GM12875 (cell line): ENCODE measurements at regions not wholly inside any gene's neighbourhood (a gene's known extent, or its start where the extent isn't known, plus 50 kb on each side); places are given as distances from the start of the nearest gene placed in this dataset.

Experiments used
- H3K4me3 ChIP-seq: one replicate; pipeline ENCODE4 v1.5.1; 2011; ENCODE audit warnings: low read depth, low read length, control low read depth
- CTCF ChIP-seq: IDR thresholded peaks from 2 replicates; pipeline ENCODE4 v1.5.1; 2011; ENCODE audit warnings: low read depth, mild to moderate bottlenecking, control low read depth, inconsistent platforms, low read length, moderate library complexity, borderline replicate concordance; ENCODE audit not compliant: insufficient read depth

GRCh38 chr20:51134405-51134804 lies 111.5 kb upstream of the KCNG1 start:
- H3K4me3 ChIP-seq = no peak overlapping the region
- TF ChIP-seq CTCF = no peak

DNA sequence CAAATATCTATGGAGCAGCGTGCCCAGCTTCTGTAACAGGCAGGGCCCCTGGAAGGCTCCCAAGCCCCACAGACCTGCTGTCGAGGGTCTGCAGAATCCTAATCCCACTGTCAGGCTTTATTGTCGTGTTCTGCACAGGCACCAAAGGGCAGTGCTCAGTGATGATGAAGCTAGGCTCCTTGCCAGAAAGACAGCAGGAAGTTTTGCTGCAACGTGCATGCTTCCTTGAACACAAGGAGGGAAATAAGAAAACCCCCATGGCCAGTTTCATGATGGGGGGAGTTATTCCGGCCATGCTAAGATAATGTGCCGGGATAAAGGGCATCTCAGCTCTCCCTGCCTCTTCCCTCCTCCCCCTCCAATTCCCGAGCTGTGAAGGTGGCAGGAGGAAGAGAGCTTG lies 109.4 kb upstream of the KCNG1 start:
- H3K4me3 ChIP-seq = no peak overlapping the region
- no peak for TF ChIP-seq CTCF

DNA sequence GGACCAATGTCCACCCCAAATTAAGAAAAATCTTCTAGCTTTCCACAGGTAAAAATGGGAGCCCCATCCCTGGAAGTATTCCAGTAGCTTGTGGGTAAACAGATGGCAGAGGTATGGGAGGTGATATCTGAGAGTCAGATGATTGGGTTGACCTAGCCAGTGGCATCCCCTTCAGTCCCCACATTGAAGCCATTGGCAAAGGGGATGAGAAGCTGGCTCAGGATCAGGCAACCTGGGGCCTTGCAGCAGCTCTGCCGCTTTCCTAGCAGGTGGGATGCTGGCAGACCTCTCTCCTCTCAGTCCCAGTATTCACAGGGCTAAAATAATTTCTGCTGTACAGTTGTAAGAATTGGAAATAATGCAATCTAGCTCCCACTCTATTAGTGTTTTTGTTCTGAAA lies 108.9 kb upstream of the KCNG1 start:
- no peak overlapping the region for H3K4me3 ChIP-seq
- TF ChIP-seq CTCF = no peak

GRCh38 chr20:51129147-51129776 lies 106.4 kb upstream of the KCNG1 start:
- TF ChIP-seq CTCF = no peak
- no peak overlapping the region for H3K4me3 ChIP-seq

DNA sequence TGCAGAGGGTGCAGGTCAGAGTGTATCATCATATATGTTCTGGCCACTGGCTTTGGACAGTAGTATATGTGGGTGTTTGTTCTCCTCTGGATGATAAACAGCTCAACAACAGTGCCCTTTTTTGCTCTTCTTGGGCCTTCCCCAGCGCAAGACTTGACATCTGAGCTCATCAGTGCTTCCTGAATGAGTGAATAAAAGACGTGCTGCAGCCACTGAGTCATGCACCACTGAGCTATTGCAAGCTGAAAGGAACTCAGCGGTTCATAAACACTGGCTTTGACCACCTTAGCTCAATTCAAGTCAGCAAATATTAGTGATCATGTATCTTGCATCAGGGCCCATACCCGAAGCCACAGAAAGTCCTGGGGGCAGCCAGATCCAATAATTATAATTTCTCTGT lies 105.3 kb upstream of the KCNG1 start:
- no peak overlapping the region for H3K4me3 ChIP-seq
- TF ChIP-seq CTCF = no peak

DNA sequence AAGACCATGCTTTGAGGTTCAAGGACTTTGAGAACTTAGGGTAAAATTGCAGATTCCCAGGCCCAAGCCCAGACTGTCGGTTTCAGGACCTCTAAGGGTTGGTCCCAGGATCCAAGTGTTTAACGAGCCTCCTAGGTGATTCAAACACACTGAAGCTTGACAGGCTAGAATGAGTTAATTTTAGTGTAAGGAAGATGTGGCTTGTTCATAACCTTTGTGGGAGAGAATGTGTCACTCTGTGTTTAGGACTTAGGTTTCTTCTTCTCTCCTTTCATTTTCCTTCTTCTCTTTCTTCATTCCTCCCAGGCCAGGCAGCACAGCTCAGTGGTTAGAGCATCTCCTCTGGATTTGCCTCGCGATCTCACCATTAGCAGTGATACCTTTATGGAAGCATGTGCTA lies 104.8 kb upstream of the KCNG1 start:
- H3K4me3 ChIP-seq = no peak overlapping the region
- no peak for TF ChIP-seq CTCF

- no peak overlapping the region for H3K4me3 ChIP-seq
- TF ChIP-seq CTCF = no peak
Observed at GRCh38 chr20:51126337-51126736, 103.4 kb upstream of the KCNG1 start.
